NCI-H524 (cell line): ENCODE measurements at regions not wholly inside any gene's neighbourhood (a gene's known extent, or its start where the extent isn't known, plus 50 kb on each side); places are given as distances from the start of the nearest gene placed in this dataset.

Experiments
- DNase-seq, 2 experiments: peaks; one replicate each; lab custom pipeline; 2025; lab: John Stamatoyannopoulos, UW

GRCh38 chr1:182193908-182194550 is 132.5 kb upstream of the ZNF648 start:
- DNase-seq: no peak

GRCh38 chr1:182192966-182193365 is 131.5 kb upstream of the ZNF648 start:
- DNase-seq: no peak

DNA sequence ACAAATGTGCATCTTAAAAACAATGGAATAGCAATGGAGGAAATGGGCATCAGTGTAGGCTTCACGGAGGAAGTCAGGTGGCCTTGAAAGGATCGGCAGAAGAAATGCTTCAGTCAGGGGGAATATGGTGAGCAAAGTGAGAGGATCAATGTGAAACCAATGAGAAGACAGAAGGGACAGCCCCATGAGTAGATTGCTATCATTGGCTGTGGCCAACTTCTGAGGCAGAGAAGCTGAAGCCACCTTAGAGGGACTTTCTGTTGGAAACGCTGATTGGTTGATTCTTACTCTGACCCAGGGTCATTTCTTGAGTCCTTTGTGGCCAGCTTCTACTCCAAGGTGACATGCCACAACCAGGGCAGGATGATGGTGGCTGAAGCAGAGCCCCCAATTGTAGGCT is 130.7 kb upstream of the ZNF648 start:
- DNase-seq: no peak

DNA sequence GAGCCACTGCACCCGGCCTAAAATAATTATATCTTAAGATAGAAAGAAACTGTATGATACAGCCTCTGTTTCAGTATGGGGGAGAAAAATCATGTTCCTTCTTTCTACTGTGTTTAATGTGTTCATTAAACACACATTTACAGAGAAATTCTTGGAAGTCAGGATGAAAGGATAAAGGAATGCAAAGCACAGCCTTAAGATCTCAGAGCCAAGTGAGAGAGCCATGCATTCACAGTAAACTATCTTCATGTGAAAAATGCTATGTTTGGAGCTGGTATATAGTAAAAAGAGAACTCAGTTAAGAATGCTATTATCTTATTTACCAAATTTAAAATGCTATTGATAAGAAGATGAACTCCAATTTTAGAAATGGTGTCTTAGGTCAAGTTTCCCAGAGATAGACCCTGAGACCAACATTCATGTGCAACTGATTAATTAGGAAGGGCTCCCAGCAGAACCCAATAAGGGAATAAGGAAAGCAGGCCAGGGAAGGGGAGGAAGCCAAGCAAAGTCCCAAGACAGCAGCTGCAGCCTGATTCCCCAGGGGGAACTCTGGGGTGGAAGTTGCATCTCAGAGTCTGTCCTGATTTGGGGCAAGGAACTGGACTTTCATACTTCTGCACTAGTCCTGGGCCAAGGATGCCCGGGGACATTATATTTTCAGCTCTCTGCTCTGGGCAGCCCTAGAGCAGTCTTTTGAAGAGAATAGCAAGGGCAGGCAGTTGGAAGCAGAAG is 130.0 kb upstream of the ZNF648 start:
- DNase-seq: no peak

DNA sequence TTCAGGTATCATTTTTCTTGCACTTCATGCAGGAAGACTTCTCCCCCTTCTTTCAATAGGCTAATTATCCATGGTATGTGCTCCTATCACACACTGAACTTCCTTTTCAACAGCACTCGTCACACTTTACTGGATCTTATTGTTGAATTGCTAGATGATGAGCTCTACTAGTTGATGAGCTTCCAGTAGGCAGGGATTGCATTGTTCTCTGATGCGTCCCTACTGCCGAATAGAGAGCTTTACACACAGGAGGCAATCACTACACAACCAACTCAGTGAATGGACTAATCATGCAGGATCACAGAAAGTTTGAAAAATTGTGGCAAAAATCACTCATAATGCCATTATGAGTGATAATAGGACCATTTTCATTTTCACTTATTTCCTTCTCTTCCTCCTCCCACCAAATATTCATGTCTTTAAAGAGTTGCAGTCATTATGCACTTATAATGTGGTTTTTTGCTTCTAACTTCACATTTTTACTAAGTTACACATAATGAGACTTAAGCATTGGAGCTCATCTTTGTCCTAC is 128.1 kb upstream of the ZNF648 start:
- no peak for DNase-seq

DNA sequence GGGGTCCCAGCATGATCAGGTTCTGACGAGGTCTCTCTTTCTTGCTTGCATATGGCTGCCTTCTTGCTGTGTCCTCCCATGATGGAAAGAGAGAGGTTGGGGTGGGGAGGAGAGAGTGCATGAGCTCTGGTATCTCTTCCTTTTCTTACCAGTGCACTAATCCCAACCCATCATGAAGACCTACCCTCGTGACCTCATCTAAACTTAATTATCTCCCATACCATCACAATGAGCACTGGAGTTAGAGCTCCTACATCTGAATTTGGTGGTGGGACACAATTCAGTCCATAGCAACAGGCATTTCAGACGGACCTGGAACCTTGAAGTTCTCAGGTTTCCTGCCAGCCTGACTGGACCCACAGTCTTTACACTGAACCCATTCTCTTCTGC is 125.2 kb upstream of the ZNF648 start:
- DNase-seq: no peak

GRCh38 chr1:182185842-182186756 is 124.6 kb upstream of the ZNF648 start:
- DNase-seq: no peak

GRCh38 chr1:182185136-182185535 is 123.6 kb upstream of the ZNF648 start:
- no peak for DNase-seq

GRCh38 chr1:182183606-182184005 is 122.1 kb upstream of the ZNF648 start:
- no peak for DNase-seq

GRCh38 chr1:182182311-182182710 is 120.8 kb upstream of the ZNF648 start:
- DNase-seq: no peak

DNA sequence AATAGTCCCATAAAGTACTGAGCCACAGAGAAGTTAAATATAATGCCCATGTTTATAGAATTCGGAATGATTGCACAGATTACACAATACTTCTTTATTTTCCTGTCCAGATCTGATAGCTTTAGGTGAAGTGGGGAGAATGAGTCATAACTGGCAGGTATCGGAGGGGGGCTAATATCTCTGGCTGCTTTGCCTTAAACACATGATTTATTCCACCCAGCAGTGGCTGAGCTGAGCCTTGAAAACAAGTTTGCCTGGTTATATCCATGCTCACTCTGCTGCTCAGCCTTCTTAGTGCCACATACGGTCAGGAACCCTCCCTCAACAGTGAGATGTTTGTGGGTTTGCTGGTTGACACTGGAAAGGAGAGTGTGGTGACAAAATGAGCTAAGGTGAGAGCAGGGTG is 119.7 kb upstream of the ZNF648 start:
- no peak for DNase-seq

GRCh38 chr1:182175361-182175931 is 113.9 kb upstream of the ZNF648 start:
- DNase-seq: peak; percentile 42 to 71

DNA sequence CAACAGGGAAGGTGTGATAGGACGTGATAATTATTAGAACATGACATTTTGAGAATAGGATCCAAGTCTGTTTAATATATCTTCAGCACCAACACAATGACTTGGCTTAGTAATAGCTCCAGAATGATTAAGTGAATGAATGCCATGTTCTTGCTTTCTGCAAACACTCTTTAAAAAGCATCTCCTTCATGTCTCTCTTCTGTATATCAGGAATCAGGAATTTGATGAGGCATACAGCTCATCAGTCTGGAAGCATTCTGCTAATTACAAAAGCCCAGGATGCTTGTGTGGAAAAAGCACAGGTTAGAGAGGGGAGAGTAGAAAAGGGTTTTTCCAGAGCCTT is 113.0 kb upstream of the ZNF648 start:
- no peak for DNase-seq

DNA sequence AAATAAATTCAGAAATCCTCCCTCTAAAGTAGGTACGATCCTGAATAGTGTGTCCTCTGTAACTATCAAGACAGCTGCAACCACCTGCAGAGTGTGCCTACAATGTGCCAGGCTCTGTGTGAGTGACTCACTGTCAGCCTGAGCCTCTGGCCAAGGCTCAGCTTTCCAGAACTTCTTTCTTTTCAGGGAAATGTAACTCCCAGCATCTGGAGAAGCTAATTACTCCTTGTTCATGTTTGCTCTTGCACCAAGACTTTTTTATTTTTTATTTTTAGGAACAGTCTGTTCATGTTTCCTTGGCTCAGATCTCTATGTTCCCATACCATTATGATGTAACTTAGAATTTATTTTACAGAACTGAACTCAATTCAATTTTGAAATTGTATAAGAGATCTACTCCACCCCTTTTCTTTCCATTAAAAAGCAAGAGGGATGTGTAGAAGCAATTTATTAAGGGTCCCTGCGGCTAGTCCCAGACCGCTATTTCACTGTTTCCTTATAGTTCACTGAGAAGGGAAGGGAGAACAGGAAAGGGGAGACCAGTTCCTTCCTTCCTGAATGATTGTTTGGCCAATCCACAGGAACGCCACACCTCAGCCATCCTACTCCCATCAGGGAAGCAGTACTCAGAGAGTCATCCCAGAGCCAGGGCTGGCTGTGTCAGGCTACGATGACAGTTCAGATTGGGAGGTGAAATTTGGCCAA is 112.4 kb upstream of the ZNF648 start:
- DNase-seq: no peak

DNA sequence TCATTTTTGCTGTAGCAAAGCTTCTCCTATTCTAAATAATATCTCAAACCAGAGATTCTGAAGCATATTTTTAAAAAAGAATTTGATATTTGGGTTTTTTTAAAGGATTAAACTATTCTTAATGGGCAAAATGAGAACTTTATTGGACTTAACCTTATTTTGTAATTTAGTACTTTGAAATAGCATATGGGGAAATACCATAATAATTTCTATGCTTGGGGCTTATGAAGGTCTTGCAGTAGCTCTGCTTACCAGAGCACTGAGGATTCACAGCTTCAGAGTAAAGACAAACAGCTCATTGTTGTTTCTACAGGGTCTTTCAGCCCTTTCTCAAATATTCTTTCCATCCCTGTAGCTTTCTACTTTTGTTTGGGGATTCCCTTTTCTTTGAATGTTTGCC is 111.2 kb upstream of the ZNF648 start:
- no peak for DNase-seq

DNA sequence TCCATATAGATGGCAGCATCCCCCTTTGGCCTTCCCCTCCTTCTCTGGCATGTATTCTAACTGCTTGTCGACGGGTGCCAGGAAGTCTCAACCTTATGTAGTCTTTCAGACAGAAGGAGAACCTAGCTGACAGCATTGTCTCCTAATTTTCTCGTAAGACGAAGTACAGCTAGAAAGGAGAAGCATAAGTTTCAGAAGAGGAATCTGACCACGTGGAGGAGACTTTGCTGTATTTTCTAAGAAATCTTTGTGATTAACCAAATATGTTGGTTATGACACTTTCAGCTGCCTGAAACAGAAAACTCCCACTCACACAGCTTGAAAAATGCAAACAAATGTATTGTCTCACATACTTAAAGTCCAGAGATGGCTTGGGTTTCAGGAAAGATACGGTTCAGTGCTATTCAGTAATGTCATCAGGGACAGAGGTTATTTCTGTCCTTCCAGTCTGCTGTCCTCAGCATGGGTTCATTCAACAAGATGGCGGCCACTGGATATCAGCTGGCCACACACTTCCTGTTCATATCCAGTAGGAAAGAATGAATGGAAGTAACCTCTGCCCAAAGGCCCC is 109.5 kb upstream of the ZNF648 start:
- no peak for DNase-seq

DNA sequence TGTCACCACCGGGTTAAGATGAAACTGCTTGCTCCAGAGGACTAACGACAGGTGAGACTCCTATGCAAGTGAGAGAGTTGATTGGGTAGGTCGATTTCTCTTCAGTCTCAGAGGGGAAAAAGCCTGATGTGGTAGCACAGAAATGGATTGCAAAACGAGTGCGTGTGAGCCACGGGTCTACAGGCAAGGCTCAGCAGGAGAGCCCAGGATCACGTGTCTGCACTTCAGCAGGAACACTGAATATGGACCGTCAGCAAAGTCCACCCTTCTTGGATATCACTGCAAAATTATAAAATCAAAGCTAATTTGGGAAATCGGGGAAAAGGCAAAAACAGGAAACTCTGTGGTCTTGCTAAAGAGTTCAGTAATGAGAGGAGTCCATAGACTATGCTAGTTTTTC is 107.7 kb upstream of the ZNF648 start:
- no peak for DNase-seq

GRCh38 chr1:182166750-182167149 is 105.2 kb upstream of the ZNF648 start:
- DNase-seq: no peak

GRCh38 chr1:182166321-182166720 is 104.8 kb upstream of the ZNF648 start:
- DNase-seq: no peak

GRCh38 chr1:182164273-182164672 is 102.8 kb upstream of the ZNF648 start:
- no peak for DNase-seq

DNA sequence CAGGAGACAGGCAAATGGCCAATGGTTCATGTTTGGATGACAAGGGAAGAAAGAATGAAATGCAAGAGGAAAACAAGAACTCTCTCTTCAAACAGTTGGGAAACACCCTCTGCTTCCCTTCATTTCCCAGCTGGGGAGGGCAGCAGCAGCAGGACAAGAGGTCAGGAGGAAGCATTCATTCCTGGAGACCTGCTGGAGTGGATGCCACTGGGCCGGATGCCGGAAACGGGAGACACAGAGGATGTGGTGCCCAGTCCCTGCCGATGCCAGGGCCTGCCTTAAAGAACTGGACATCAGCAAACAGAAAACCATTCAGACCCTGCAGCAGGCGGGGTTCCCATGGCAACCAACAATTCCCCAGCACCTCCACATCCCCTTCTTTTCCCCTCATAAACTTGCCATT is 102.3 kb upstream of the ZNF648 start:
- DNase-seq: no peak
